Activated CD8-positive, alpha-beta memory T cell treated with anti-CD3 and anti-CD28 coated beads for 24 hours (primary cell): ENCODE measurements at regions not wholly inside any gene's neighbourhood (a gene's known extent, or its start where the extent isn't known, plus 50 kb on each side); places are given as distances from the start of the nearest gene placed in this dataset.
"Not testable (repeated sequence)": the region's sequence is repeated elsewhere in the genome, so short reads cannot be mapped to it uniquely, and the experiment has no call there.

ENCODE experiments used
- DNase-seq: peaks from one replicate; pipeline ENCODE4 v3.0.0-alpha.2; 2020

DNA sequence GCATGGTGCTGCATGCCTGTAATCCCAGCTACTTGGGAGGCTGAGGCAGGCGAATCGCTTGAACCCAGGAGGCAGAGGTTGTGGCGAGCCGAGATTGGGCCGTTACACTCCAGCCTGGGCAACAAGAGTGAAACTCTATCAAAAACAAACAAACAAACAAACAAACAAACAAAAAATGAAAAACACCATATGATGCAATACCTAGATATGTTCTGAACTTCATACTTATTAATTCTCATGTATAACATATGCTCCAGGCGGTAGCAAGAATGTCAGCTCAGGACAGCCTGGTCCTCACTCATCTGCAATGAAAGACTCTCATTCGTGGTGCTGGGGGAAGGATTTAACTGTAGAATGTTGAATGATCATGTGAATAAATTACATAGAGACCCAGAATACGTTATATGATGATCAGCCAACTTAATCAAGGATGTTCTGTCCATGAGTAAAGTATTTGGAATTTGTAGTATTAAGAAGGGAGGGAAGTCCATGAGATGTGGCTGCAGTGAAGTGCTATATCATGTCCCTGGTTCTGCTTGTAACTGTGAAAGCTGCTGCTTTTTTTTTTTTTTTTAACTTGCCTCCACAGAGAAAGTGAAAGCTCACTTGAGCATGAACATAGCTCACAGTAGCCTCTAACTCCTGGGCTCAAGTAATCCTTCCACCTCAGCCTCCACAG, 206.8 kb downstream of the UQCRFS1 start:
- DNase-seq: no peak

- DNase-seq: no peak
Measured at GRCh38 chr19:29004796-29005195, 208.2 kb downstream of the UQCRFS1 start.

GRCh38 chr19:29003641-29004409, 209.1 kb downstream of the UQCRFS1 start:
- no peak for DNase-seq

DNA sequence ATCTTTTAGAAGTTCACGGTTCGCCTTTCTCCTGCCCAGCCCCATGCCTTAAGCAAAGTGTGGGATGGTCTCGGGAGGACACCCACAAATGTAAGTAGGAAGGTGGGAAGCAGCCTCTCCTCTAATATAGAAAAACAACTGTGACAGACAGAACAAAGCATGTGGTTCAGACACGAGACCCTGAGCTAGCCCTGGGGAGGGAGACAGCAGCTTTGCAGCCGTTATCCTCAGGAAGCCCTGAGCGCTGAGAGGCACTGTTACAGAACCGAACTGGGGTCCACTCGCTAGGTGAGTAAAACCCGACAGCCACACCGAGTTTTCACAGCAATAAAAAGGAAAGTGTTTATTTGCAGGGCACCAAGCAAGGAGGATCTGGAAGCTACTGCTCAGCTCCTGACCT, 210.6 kb downstream of the UQCRFS1 start:
- no peak for DNase-seq

- no peak for DNase-seq
Measured at GRCh38 chr19:29001597-29002245, 211.2 kb downstream of the UQCRFS1 start.

DNA sequence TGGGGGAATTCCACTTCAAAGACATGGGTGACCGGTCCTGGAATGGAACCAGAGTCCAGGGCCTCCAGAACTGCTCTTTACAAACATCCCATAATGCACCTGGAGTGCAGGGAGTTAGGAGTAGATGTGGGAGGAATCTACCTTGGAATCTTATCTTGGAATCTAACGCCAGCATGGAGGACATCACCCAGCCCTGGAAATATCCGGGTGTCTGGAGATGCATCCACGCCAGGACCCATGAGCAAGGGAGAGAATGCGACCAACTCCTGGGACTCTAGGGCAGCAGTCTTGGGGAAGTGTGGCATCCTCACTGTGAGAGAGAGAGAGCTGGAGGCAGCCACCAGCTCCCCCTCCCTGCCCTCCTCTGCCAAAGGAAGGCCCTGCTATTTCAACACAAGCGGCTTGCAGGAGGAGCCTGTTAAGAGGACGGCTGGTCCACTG, 211.8 kb downstream of the UQCRFS1 start:
- DNase-seq: no peak

DNA sequence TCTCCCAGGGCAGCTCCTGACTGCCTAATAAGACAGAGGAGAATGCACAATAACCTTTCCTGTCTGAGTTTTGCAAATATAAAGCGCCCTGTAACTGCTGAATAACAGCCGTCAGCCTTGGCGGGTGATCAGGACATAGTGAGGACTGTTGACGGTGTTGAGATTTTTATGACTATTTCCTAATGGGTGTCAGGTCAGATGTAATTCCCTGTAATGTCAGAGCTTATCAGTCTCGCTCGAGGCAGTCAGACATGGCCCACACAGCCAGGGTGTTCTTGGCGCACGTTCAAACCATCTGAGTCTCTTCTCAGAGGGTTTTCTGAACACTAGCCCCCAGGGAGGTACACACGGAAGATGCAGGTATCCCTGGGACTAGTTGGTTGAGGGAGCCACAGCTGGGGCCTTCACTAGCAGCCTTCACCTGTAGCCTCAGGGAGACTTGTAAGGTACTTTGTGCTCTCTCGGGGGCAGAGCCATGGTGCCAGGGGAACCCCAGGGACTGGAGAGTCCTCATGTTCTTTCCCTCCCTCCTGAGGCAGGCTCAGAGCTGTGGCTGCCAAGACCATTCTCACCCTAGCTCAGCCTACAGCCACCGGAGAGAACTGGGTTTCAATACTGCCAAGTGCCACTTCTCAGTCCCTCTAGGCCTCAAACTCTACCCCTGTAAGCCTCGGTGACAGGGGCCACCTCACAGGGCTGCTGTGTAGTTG, 213.1 kb downstream of the UQCRFS1 start:
- DNase-seq: no peak

GRCh38 chr19:28998974-28999373, 214.0 kb downstream of the UQCRFS1 start:
- no peak for DNase-seq

- not testable (repeated sequence) for DNase-seq
Measured at GRCh38 chr19:28997866-28998265, 215.1 kb downstream of the UQCRFS1 start.

GRCh38 chr19:28990522-28990921, 222.4 kb downstream of the UQCRFS1 start:
- DNase-seq: no peak

DNA sequence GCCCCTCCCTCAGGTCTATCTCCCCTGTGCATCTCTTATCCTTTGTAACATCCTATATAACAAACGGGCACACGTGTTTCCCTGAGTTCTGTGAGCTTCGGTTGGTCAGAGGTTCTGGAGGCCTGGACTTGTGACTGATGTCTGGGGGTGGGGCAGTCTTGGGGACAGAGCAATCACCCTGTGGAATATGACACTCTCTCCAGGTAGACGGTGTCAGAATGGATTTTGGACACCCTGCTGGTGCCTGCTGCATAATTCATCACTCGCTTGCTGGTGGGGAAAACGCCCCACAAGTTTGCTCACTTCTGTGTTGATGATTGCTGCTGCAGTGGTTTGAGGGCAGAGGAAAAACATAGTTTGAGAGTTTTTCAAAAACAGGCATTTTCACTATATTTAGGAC, 223.2 kb downstream of the UQCRFS1 start:
- no peak for DNase-seq

GRCh38 chr19:28988066-28988465, 224.9 kb downstream of the UQCRFS1 start:
- DNase-seq: no peak

GRCh38 chr19:28987177-28987576, 225.8 kb downstream of the UQCRFS1 start:
- no peak for DNase-seq

DNA sequence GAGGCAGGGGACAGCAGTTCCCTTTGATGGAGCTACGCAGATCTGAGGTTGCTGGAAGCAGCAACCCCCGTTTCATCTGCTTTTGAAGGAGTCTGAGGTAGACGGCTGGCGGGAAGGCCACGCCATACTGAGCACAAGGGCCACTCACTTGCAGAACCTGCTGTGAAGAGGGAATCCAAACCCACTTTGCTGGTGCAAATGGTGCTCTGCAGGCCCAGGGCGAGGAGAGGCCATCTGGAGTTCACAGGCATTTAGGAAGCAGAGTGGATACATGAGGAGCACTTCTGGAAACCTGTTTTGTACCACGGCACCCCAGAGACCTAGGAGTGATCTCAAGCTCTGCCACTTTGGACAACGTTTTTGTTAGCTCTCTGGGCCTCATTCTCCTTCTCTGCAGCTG, 227.8 kb downstream of the UQCRFS1 start:
- no peak for DNase-seq

DNA sequence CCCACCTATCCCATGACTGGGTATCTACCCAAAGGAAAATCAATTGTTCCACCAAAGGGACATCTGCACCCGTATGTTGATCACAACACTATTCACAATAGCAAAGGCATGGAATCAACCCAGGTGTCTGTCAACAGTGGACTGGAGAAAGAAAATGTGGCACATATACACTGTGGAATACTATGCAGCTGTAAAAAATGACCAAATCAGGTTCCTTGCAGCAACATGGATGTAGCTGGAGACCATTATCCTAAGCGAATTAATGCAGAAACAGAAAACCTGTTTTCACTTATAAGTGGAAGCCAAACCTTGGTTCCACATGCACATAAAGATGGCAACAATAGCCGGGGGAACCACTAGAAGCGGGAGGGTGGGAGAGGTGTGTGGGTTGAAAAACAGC, 228.6 kb downstream of the UQCRFS1 start:
- DNase-seq: no peak

DNA sequence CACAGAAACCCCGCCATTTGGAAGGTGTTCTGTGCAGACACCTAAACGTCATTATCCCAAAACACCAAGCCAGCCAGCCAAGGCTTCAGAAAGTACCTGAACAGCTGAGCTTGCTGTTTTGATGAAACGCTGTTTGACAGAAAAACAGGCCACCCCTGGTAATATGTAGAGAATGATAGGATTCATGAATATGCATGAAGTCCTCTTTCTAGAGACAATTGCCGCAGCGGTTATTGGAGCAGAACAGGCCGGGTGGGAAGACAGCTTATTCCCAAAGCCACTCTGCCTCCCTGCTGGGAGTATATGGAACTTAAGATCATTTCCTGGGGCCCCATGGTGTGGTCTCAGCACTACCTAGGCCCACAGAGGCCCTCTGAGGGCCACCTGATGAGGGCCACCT, 229.5 kb downstream of the UQCRFS1 start:
- DNase-seq: no peak

- no peak for DNase-seq
Measured at GRCh38 chr19:28981994-28982393, 231.0 kb downstream of the UQCRFS1 start.

DNA sequence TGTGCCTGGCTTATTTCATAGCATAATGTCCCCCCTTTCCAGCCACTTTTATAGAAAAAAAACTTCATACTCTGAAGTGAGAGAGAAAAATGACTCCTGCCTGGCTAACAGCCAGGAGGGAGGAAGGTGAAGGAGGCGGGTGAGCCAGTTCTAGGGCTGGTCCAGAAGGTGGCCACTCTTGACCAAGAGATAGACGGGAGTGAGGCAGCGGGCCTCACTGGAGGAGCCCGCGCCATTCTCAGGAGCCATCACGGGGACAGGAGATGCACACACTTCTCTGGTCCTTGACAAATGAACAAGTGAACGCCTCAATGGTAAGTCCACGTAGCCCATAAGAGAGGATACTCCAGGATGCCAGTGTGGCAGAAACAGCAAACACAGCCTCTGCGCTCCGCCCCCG, 231.4 kb downstream of the UQCRFS1 start:
- DNase-seq: no peak

DNA sequence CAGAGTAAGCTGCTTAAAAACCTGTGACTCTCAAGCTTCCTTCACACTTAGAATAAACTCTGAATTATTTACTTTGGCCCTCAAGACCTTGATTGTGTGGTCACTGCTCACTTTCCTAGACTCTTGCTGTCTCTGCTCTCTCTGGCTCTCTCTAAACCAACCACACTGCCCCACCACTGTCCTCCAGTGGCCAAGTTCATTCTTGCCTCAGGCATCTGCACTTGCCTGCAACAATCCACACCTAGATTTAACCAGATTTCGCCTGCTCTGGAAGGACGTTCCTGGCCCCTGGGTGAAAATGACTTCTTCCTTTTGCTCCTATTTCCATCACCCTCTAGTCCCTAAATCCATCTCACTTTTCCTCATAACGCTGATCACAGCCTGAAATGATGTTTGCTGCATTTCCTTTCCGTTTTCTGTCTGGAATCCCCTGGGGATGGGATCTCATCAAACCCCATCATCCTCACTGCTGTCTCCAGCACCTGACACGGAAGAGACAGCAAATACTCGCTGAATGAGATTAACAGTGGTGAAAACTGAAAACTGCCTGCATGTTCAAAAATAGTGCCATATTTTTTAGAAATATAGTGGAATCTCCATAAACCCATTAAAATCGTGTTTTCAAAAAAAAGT, 232.6 kb downstream of the UQCRFS1 start:
- no peak for DNase-seq

DNA sequence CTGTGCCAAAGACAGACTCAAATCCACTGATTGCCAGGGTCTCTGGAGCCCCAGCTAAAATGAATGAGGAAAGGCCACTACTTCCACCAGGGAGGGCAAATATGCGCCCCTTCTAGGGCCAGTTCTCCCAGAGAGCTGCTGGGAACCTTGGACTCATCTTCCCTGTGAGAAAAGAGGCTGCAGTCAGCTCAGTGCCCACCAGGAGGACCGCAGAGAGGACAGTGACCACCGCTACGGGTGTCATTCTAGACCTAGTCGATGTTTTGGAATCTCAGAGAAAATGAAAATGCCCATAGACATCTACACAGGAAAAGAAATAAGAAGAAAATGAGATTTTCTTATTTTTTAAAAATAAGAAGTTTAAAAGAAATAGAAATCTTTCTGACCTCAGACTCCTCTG, 235.1 kb downstream of the UQCRFS1 start:
- no peak for DNase-seq

DNA sequence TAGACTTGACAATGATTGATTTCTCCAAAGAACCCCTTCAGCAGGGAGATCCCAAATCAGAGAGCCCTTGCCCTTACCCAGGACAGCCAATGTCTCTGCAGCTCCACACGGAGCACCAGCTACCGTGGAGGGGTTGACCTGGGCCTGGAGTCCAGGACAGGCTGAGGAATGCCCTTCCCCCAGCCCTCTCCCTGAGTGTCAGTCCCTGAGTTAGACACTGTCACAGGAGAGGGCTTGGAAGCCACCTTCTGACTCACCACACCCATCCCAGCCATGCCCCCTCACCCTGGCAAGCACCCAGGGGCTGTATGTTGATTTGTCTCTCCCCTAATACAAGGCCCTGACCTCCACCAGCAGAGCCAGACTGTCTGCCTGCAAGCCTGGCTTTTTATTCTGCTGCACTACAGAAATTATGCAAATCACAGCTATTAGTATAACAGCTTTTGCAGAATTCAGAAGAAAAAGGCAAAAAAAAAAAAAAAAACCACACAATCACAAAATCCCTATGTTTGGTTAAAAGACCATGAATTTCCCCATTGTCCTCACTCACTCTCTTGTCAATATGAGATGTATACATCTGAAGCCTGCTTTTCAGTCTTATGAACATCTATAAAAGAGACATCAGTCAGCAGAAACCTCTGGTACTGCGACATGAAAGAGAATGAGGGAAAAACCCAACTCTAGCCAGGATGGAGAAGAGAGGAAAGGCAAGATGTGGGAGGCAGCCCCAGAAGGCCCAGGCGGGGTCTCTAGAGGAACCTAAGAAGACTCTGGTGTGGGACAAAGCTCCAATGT, 240.7 kb downstream of the UQCRFS1 start:
- DNase-seq: no peak

- DNase-seq: no peak
Measured at GRCh38 chr19:28971513-28971912, 241.4 kb downstream of the UQCRFS1 start.
